ENCODE measurements at regions not wholly inside any gene's neighbourhood (a gene's known extent, or its start where the extent isn't known, plus 50 kb on each side); places are given as distances from the start of the nearest gene placed in this dataset.

DNA sequence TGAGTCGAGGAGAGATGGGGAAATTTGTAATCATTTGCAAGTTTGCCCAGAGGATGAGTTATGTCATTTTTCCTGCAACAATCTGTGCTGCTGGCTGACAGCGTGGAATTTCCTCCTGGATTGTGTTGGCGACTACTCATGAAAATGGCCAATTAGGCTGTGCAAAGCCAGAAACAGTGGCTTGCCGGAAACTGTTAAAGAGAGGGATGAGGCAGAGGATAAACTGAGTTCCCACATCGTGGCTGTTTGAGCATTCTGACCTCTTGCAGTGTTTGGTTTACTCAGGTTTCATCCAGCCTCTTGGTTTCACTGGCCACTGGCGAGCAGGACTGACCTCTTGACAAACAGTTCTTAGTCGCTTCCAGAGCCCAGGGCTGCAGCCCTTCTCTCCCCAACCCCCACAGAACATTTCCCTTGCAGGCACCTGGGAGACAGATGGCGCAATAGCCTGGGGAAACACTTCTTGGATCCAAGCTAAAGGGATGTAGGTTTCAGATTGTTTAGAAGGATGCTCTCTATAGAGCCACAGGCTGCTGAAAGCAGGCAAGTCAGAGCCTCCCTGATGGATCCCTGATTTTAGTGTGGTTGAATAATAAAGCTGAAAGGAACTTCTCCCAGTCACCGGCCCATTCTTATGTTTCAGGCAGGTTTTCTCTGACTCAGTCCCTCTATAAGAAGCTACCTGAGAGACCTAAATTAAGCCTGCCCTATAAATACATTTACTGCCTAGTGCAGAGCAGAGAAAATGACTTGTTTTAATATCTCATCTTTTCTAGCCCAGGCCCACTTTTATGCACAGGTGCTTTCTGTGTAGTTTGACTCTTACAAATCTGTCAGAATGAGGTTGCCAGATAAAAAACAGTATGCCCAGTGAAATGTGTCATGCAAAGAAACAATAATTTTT lies 92.8 kb upstream of the UBE2E1 start:
- Mint-ChIP-seq H3K4me3 (ENCODE audit: low read depth, unreplicated experiment) (no peak overlapping the region), H3K27me3 (ENCODE audit: unreplicated experiment) (peaks cover 23% of the 10 kb centered on the region), H3K9me3 (ENCODE audit: low read depth, unreplicated experiment) (no peaks in the 10 kb centered on the region), H3K4me1 (ENCODE audit: low read depth, unreplicated experiment) (no peaks in the 10 kb centered on the region), H3K27ac (ENCODE audit: unreplicated experiment) (no peak overlapping the region), H3K36me3 (ENCODE audit: insufficient read depth, unreplicated experiment) (no peaks in the 10 kb centered on the region)
- intact Hi-C loops (cut with micrococcal nuclease; ENCODE audit: unreplicated experiment): no loop called here
- CTCF ChIA-PET: interaction anchor here (0.6 to 0.9 kb wide), 3 partner anchors 8 to 859 kb away, joined by 3 to 5 read pairs (median 4); no protein-coding TSS in a partner anchor
- DNase-seq: peak; percentile 27
- no TSS peak for BruUV-seq (replicated peaks)
- TF ChIP-seq, protein P1, sequence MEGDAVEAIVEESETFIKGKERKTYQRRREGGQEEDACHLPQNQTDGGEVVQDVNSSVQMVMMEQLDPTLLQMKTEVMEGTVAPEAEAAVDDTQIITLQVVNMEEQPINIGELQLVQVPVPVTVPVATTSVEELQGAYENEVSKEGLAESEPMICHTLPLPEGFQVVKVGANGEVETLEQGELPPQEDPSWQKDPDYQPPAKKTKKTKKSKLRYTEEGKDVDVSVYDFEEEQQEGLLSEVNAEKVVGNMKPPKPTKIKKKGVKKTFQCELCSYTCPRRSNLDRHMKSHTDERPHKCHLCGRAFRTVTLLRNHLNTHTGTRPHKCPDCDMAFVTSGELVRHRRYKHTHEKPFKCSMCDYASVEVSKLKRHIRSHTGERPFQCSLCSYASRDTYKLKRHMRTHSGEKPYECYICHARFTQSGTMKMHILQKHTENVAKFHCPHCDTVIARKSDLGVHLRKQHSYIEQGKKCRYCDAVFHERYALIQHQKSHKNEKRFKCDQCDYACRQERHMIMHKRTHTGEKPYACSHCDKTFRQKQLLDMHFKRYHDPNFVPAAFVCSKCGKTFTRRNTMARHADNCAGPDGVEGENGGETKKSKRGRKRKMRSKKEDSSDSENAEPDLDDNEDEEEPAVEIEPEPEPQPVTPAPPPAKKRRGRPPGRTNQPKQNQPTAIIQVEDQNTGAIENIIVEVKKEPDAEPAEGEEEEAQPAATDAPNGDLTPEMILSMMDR (IDR thresholded peaks at IDR 0.05; ENCODE audit: unreplicated experiment): no peak

GRCh38 chr3:23713641-23714040 lies 92.1 kb upstream of the UBE2E1 start:
- CTCF ChIA-PET: no interaction called here
- Mint-ChIP-seq H3K9me3 (ENCODE audit: low read depth, unreplicated experiment) (no peaks in the 10 kb centered on the region), H3K27me3 (ENCODE audit: unreplicated experiment) (peaks cover 23% of the 10 kb centered on the region), H3K4me1 (ENCODE audit: low read depth, unreplicated experiment) (no peaks in the 10 kb centered on the region), H3K27ac (ENCODE audit: unreplicated experiment) (no peak overlapping the region), H3K4me3 (ENCODE audit: low read depth, unreplicated experiment) (no peak overlapping the region), H3K36me3 (ENCODE audit: insufficient read depth, unreplicated experiment) (no peaks in the 10 kb centered on the region)
- BruUV-seq (replicated peaks): no TSS peak
- intact Hi-C loops (cut with micrococcal nuclease; ENCODE audit: unreplicated experiment): no loop called here
- TF ChIP-seq, protein P1 (IDR thresholded peaks at IDR 0.05; ENCODE audit: unreplicated experiment): no peak
- DNase-seq: no peak

- DNase-seq: no peak
- Mint-ChIP-seq H3K9me3 (ENCODE audit: low read depth, unreplicated experiment) (no peaks in the 10 kb centered on the region), H3K27ac (ENCODE audit: unreplicated experiment) (no peak overlapping the region), H3K27me3 (ENCODE audit: unreplicated experiment) (no peaks in the 10 kb centered on the region), H3K36me3 (ENCODE audit: insufficient read depth, unreplicated experiment) (no peaks in the 10 kb centered on the region), H3K4me1 (ENCODE audit: low read depth, unreplicated experiment) (no peaks in the 10 kb centered on the region), H3K4me3 (ENCODE audit: low read depth, unreplicated experiment) (no peak overlapping the region)
- intact Hi-C loops (cut with micrococcal nuclease; ENCODE audit: unreplicated experiment): no loop called here
- BruUV-seq (replicated peaks): no TSS peak
- TF ChIP-seq, protein P1 (IDR thresholded peaks at IDR 0.05; ENCODE audit: unreplicated experiment): no peak
- CTCF ChIA-PET: no interaction called here
Measured at GRCh38 chr3:23720059-23720458, 85.7 kb upstream of the UBE2E1 start.

DNA sequence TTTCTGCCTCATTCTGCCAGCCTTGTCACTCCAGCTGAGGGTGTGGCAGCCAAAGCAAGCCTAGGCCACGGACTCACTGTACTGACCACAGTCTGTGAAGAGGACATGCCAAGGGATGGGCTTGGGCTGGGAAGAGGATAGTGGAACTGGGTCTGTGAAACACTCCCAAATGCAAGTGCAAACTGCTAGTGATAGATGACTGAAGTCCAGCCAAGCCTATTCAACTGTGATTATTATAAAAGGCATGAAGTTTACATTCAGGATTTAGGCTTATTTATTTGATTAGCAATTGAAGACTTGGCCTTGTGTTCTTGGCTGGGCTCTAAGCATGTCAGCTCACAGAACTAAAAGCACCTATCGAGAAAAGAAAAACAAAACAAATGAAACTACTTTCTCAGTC lies 84.9 kb upstream of the UBE2E1 start:
- Mint-ChIP-seq H3K27me3 (ENCODE audit: unreplicated experiment) (no peaks in the 10 kb centered on the region), H3K4me3 (ENCODE audit: low read depth, unreplicated experiment) (no peak overlapping the region), H3K36me3 (ENCODE audit: insufficient read depth, unreplicated experiment) (no peaks in the 10 kb centered on the region), H3K4me1 (ENCODE audit: low read depth, unreplicated experiment) (no peaks in the 10 kb centered on the region), H3K9me3 (ENCODE audit: low read depth, unreplicated experiment) (no peaks in the 10 kb centered on the region), H3K27ac (ENCODE audit: unreplicated experiment) (no peak overlapping the region)
- no TSS peak for BruUV-seq (replicated peaks)
- TF ChIP-seq, protein P1 (IDR thresholded peaks at IDR 0.05; ENCODE audit: unreplicated experiment): no peak
- intact Hi-C loops (cut with micrococcal nuclease; ENCODE audit: unreplicated experiment): no loop called here
- CTCF ChIA-PET: interaction anchor here (1.1 kb wide), 1 partner anchor 8 kb away, joined by 3 read pairs; no protein-coding TSS in a partner anchor
- no peak for DNase-seq

All from Calu3 (cell line).